Umbilical cord (tissue), 1 donor: ENCODE measurements at regions not wholly inside any gene's neighbourhood (a gene's known extent, or its start where the extent isn't known, plus 50 kb on each side); places are given as distances from the start of the nearest gene placed in this dataset.
A peak's percentile ranks its signal among the peaks of the same experiment; 100 is the strongest.
"Not testable (repeated sequence)": the region's sequence is repeated elsewhere in the genome, so short reads cannot be mapped to it uniquely, and the experiment has no call there.

Experiments
- DNase-seq: peaks from one replicate; pipeline ENCODE4 v3.0.0-alpha.2; 2015; ENCODE audit warnings: low spot score

- DNase-seq: peak; percentile 20
These were observed 306.1 kb upstream of the DDI1 start for GRCh38 chr11:103730131-103730940.

- no peak for DNase-seq
These were observed 304.8 kb upstream of the DDI1 start for GRCh38 chr11:103731670-103732069.

- DNase-seq: no peak
These were observed 302.6 kb upstream of the DDI1 start for GRCh38 chr11:103733889-103734288.

- DNase-seq: no peak
These were observed 300.9 kb upstream of the DDI1 start for GRCh38 chr11:103735497-103736032.

- no peak for DNase-seq
These were observed 300.0 kb upstream of the DDI1 start for GRCh38 chr11:103736315-103737036.

GRCh38 chr11:103737037-103737622 lies 299.3 kb upstream of the DDI1 start:
- DNase-seq: no peak

GRCh38 chr11:103737747-103738146 lies 298.7 kb upstream of the DDI1 start:
- peak; percentile 21 for DNase-seq

GRCh38 chr11:103739074-103739796 lies 297.2 kb upstream of the DDI1 start:
- DNase-seq: not testable (repeated sequence)

GRCh38 chr11:103744496-103745153 lies 291.8 kb upstream of the DDI1 start:
- no peak for DNase-seq

- no peak for DNase-seq
These were observed 287.3 kb upstream of the DDI1 start for GRCh38 chr11:103749158-103749557.

GRCh38 chr11:103768816-103769215 lies 267.6 kb upstream of the DDI1 start:
- no peak for DNase-seq

GRCh38 chr11:103773059-103773458 lies 263.4 kb upstream of the DDI1 start:
- DNase-seq: no peak

GRCh38 chr11:103773537-103773936 lies 262.9 kb upstream of the DDI1 start:
- DNase-seq: no peak

GRCh38 chr11:103779054-103779453 lies 257.4 kb upstream of the DDI1 start:
- DNase-seq: no peak

- DNase-seq: peak; percentile 27
These were observed 246.5 kb upstream of the DDI1 start for GRCh38 chr11:103789952-103790351.

- no peak for DNase-seq
These were observed 243.4 kb upstream of the DDI1 start for GRCh38 chr11:103792981-103793468.

- no peak for DNase-seq
These were observed 242.2 kb upstream of the DDI1 start for GRCh38 chr11:103794262-103794661.

- peak; percentile 73 for DNase-seq
These were observed 238.4 kb upstream of the DDI1 start for GRCh38 chr11:103798026-103798425.

- no peak for DNase-seq
These were observed 238.0 kb upstream of the DDI1 start for GRCh38 chr11:103798446-103798845.

GRCh38 chr11:103800406-103801114 lies 235.9 kb upstream of the DDI1 start:
- DNase-seq: peak; percentile 13
